ENCODE measurements at regions not wholly inside any gene's neighbourhood (a gene's known extent, or its start where the extent isn't known, plus 50 kb on each side); places are given as distances from the start of the nearest gene placed in this dataset.
"Not testable (repeated sequence)": the region's sequence is repeated elsewhere in the genome, so short reads cannot be mapped to it uniquely, and the experiment has no call there.

DNA sequence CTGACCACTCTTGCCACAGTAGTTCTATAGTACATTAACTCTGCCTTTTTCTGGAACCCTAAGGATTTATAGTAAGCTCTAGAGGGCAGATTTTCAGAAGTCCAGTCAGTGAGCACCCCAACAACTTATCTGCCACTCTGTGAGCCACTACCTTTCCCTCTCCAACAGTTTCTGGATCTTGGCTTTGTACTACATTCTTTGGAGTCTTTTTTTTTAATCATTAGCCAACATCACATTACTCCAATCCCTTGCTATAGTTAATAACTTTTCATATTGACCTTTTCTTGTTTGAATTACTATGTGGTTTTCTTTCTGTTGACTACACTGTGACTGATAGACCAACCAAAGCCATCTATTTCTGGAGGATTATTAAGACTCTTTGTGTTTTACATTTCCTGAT lies 1596.7 kb upstream of the PRMT6 start:
- DNase-seq, result no peak

DNA sequence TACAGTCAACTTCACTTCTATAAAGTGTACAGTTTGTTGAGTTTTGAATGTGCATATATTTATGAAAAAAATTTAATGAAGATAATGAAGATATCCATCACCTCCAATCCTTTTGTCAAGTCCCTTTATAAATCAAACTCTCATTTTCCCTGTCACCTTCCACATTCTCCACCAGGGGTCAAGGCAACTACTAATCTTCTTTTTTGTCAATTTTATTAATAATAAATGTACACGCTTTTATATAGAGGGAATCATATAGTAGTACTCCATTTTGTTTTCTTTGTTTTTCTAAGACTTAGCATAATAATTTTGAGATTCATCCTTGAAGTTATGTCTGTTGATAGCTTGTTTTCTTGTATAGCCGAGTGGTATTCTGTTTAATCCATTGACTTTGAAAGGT lies 1594.2 kb upstream of the PRMT6 start:
- DNase-seq, result no peak

DNA sequence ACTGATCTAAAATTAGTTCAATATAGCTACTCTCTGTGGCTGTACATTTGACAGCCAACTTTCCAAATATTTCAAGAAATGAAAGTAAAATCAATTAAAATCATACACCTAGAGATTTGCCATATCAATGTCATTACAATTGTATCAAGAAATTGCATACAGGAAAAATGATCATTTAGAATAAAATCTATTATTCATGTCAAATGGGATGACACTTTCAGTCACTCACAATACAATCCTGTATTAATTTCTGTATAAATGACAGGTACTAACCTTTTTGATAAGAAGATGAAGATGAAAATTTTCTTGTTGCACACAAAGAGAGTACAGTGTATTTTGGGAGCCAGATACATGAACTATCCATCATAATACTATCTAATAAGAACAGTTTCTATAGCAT lies 1588.9 kb upstream of the PRMT6 start:
- no peak for DNase-seq

DNA sequence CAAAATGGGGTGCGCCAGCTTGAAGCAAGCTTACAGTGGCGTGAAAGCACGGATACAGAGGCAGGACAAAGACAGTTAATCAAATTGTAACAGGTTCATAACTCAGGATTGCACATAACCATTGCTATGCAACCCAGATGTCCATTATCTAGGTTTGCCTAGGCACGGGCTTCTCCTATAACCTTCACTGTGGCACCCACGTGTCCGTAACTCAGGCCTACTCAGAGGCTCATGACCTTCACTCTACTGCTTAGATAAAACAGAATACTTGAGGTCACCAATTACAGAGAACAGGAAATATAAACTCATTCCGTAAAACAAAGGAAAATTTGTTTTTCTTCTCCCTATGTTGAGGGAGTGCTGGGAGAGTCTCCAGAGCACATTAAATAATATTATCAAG lies 1585.9 kb upstream of the PRMT6 start:
- DNase-seq, result not testable (repeated sequence)

DNA sequence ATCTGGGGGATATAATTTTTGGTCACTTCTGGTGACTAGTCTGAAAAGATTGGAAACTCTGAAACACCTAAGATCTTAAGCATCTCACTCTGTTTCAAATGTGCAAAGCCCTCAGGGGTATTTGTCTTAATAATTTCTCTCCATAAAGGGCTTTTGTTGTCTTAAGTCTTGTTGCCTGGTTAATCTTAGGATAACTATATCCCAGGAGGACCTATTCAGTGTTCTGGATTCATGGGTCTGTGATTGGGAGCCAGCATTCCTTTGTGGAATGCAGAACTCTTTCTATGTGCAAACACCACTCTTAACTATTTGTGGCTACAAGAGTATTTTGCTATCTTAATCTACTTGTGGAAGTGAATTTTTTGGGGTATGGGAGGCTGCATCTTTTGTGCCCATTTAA lies 1573.0 kb upstream of the PRMT6 start:
- no peak for DNase-seq

DNA sequence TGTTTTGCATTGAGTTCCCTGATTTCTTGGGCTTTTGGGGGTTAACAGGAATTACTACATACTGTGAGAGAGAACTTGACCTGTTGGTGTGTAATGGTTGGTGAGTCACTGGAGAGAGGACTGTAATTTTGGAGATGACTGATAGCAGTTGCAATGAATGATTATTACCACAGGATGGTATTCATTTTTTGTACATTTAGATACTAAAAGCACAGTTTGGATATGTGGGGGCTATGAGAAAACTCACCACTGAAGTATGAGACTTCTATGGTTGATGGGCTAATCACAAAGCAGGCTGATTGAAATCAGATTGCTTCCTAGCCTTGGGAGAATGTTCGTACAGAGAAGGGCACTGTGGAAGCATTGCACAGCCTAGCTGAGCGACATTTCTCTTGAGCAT lies 1571.3 kb upstream of the PRMT6 start:
- DNase-seq, result no peak

DNA sequence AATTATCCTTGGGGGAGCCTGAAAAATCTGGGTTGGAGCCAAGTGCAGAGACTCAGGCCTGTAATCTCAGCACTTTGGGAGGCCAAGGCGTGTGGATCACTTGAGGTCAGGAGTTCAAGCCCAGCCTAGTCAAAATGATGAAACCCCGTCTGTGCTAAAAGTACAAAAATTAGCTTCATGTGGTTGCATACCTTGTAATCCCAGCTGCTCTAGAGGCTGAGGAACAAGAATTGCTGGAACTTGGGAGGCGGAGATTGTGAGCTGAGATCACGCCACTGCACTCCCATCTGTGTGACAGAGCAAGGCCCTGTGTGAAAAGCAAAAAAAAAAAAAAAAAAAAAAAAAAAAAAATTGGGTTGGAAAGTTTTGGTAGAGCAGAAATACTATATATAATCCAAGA lies 1563.6 kb upstream of the PRMT6 start:
- DNase-seq, result no peak

DNA sequence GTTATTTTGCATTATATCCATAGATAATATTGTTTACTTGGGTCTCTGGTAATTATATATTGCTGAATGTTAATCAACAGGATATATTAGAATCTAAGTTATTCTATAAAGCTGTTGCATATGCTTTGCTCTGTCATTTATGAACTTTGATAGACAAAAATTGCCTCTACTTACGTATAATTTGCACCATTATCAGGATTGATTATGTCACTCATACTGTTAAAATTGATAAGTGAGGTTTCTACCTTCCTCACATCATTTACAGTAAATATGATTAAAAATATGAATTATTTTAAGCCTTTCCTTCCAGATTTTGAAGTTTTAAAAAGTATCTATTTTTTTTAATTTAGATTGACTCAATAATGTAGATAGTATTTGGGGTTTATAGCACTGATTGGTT lies 1540.4 kb upstream of the PRMT6 start:
- no peak for DNase-seq

DNA sequence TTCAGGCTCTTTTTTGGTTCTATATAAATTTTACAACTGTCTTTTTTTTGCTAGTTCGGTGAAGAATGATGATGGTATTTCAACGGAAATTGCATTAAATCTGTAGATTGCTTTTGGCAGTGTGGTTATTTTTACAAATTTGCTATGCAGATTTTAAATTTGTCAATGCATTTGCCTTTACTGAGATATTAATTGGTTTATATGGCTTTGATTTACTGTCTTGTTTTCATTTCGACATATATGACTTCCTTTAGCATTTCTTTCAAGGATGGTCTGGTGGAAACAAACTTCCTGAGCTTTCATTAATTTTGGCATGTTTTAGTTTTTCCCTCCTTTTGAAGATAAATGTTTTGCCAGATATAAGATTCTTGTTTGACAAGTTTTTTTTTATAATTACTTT lies 1522.5 kb upstream of the PRMT6 start:
- DNase-seq, result no peak

DNA sequence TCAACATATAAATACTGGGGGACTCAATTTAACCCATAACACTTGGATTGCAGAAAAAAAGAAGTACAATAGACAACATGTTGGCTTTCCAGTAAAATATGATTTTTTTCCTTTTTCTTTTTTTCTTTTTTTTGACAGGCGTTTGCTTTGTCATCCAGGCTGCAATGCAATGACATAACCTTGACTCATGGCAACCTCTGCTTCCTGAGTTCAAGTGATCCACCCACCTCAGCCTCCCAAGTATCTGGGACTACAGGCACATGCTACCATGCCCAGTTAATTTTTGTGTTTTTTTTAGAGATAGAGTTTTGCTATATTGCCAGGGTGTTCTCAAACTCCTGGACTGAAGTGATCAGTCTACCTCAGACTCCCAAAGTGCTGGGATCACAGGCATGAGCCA lies 1512.0 kb upstream of the PRMT6 start:
- no peak for DNase-seq

DNA sequence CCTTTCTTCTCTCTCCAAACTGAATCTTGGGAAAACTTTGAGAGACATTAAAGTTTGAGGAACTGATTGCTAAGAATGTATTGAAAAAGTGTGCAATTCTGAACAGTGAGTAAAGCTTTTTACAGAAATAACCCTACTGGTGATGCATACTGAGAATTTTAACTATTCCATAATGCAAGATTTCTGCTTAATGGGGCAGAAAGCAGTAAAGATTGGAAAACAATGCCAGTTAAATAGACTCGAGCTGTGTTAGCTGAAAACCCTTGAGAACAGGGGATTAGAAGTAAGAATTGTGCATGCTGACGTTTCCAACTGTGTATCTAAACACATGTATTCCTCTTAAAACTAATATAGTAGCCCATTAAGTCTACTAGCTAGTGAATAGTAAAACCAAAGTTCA lies 1500.2 kb upstream of the PRMT6 start:
- DNase-seq, result no peak

DNA sequence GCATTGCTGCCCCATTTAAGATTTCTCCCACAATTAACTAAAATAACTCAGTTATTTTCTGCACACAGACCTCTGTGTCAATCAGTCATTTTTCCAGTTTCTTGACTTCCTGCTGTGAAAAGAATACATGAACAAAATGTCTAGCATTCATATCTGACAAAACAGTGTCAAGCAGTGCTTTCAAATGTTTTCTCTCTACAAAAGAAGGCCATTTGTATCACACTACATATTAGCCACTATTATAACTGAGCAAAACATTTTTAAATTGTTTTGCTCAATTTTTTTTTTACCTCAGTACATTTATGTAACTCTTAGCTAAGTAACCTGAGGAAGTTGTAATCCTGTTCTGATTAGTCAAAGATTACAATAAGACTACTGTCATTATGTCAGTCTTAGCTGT lies 1498.5 kb upstream of the PRMT6 start:
- no peak for DNase-seq

DNA sequence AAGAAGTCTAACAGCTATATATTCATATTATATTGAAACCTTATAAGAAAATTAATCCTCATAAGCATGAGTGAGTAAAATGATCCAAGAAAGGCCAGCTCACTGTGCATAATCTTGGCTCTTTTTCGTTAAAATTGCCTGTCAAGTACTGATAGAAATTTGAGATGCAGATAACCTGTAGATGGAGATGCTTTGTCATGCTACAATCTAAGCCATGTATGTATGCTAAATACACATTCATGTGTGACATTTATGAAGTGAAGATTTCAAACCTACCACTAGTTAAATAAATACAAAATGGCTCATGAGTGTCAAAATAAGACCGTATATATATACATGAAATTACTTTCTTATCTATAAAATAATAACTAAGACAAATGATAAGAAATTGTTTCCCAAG lies 1491.5 kb upstream of the PRMT6 start:
- no peak for DNase-seq

DNA sequence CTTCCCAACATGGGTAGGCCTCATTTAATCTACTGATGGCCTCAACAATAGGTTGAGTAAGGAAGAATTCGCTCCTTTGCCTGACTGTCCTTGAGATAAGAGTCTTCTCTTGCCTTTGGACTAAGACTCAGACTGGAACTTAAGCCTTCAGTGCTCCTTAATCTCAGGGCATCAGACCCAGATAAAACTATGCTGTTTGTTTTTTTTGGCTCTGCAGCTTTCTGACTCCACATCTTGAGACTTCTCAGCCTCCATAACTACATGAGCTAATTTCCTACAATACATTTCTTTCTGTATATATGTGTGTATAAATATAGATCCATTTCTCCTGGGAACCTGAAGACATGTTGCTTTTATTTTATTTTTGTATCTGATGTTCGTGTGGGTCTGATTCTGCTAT lies 1470.7 kb upstream of the PRMT6 start:
- peak; percentile 6 for DNase-seq

DNA sequence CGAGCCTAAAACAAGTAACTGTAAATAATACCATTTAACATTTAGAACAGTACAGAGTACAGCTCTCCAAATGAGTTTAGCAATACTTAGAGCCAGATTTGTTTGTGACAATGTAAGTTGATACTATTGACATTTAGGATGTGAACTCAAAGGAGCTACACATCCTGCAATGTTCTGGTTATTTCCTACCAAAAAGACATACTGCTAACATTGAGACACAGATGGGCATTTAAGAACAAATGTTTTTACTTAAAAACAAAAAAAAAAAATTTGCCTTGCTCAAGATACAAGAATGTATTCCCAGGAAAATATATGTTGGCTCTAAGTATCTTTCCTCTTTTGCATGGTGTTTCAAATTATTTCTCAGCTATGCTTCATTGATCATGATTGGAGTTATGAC lies 1464.8 kb upstream of the PRMT6 start:
- DNase-seq, result no peak

DNA sequence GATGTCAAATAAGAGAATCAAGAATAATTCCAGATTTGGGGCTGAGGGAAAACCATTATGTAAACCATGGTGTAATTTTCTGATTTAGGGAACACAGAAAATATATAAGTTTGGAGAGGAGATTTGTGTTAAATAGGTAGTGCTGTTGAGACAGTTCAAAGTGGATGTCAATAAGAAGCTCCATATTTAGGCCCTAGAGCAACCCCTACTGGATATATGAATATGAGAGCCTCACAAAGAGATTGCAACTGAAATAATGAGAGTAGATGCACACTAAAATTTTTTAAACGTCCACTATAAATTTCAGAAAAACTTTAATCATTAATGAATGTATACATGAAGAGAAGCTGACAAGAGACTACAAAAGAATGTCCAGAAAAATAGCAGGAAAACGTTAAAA lies 1447.8 kb upstream of the PRMT6 start:
- DNase-seq, result peak; percentile 59

DNA sequence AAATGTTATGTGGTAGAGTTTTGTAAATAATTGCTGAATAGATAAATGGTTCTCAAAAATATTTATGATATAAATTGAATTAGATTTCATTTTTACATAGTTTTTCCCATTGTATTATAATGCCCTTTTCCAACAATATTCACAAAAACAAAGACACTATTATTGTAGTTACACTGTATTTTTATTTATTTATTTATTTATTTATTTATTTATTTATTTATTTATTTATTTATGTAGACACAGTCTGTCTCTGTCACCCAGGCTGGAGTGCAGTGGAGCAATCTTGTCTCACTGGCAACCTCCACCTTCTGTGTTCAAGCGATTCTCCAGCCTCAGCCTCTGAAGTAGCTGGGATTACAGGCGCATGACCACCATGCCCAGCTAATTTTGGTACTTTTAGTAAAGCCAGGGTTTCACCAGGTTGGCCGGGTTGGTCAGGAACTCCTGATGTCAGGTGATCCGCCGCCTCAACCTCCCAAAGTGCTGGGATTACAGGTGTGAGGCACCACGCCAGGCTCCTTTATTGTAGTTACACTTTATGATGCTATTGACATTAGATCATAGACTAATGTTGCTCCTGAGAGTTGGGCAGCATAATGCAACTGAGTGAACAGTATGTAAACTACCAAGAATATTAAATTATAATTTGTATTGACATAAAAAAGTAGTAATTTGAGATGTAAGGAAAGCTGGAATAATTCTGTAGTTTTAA lies 1430.0 kb upstream of the PRMT6 start:
- DNase-seq, result no peak

DNA sequence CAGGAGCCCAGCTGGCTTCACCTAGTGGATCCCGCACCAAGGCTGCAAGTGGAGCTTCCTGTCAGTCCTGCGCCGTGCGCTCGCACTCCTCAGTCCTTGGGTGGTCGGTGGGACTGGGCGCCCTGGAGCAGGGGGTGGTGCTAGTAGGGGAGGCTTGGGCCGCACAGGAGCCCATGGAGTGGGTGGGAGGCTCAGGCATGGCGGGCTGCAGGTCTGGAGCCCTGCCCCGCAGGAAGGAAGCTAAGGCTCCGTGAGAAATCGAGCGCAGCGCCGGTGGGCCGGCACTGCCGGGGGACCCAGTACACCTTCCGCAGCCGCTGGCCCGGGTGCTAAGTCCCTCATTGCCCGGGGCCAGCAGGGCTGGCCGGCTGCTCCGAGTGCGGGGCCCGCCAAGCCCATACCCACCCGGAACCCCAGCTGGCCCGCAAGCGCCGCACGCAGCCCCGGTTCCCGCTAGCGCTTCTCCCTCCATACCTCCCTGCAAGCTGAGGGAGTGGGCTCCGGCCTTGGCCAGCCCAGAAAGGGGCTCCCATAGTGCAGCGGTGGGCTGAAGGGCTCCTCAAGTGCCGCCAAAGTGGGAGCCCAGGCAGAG lies 1425.2 kb upstream of the PRMT6 start:
- DNase-seq, result not testable (repeated sequence)

DNA sequence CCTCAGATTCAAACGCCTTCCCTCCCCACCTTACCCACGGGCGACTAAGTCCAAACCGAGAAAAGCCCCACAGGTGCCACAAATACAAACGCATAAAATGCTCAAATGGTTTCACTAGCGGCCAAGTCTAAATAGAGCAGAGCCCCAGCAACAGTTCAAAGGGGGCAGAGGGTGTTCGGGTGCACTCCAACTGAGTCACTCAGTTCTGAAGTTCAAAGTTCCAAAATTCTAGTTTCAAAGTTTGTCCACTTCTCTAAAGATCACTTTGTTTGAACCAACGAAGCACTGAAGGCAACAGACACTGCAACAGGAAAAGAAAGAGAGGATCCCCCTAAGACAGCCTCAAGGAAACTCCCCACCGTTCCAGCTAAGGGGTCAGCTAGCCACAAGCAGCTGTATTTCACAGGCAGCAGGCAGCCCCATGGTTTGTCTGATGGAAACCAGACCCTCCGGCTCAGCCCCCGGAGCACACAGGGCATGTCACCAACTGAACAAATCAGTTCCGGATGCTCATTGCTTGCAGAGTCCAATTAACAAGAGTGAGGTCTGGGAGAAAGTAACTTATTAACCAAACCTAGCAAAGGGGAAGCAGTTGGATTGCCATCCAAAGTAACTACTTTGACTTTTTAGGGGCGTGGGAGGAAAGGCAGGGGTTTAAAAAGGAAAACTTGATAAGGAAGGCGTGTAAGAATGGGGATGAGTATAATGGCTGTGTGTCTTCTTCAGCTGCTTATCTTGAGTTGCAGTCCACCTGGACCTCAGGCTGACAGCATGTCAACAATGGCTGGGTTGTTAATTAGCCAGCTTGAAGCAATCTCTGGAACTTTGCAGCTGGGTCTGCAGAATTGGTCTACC lies 1423.9 kb upstream of the PRMT6 start:
- DNase-seq, result peak; percentile 45

DNA sequence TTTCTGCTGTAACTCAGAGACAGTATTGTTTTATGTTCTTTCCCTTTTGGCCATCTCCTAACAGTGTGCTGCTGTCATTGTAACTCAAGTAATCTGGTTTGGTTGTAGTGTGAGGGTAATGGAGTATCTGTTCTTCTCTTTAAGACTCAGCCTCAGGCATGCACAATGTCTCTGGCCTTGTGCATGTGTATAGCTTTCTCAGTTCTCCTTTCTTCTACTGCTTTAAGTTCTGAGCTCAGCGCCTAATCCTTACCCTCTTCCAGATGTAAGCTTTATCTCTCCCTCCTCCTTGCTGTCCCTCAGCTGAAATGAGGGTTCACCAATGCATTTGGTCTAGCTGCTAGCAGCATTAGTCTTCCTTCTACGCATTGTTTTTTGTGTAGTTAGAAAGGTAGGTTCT lies 1420.4 kb upstream of the PRMT6 start:
- DNase-seq, result peak; percentile 54

DNA sequence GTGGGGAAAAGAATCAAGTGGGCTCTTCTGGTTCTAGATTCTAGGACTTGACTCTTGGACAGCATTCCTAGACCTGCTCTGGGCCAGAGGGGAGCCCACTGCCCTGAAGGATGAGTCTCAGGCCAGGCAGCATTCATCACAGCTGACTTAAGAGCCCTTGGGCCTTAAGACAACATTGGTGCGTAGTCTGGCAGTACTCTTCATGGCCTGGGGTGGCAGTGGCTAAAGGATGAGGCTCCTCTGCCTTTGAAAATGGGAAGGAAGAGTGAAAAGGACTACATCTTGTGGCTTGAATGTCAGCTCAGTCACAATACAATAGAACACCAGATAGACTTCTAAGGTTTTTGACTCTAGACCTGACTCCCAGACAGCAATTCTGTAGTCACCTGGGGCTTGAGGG lies 1415.1 kb upstream of the PRMT6 start:
- peak; percentile 12 for DNase-seq

DNA sequence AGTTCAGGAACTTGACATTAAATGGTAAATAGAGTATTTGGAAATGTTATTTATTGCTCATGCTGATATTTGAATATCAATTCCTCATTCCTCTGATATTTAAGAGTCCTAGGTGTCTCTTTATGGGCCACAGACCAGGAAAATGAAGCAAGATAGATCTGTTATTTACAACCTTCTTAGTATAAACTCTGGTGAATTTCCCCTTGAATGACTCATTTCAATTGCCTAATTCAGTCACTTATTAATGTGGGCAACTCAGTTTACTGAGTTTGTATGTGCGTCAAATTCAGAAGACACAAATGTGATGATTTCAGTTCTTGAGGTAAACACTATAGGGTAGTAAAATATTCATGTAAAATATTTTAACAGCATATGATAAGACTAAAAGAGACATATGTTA lies 1404.4 kb upstream of the PRMT6 start:
- no peak for DNase-seq

DNA sequence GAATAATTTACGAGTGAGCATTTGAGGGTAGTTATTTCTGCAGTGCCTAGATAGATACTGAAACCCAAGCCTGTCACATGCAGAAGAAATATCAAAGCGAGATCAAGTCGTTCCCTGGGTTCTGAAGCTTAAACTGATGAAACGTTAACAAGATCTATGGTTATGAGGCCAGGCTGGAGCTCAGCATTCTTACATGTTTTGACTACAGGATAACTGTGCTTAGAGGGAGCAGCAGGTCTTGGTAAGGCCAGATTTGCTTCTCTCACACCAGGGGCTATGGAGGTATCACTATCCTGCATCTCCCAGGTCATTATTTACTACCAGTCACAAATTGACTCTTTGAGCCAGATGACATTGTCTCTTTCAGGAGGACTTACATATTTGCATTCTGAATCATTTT lies 1401.4 kb upstream of the PRMT6 start:
- DNase-seq, result no peak

DNA sequence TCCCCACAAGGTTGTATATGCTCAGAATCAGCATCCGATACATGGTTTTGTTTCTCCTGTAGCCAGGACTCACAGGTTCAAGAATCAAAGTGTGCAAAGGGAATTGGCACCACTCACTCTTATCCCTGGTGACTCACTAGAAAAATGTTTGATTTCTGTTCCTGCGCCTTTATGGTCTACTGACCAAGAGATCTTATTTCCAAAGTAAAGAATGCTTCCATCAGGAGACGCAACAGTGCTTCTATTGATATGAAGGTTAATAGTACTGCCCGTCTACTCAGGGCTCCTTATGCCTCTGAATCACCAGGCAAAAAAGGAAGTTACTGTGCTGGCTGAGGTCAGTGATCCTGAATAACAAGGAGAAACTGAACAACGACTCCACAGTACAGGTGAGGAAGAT lies 1392.0 kb upstream of the PRMT6 start:
- DNase-seq, result peak; percentile 28
